IPS-NIHi11 (cell line): ENCODE measurements at regions not wholly inside any gene's neighbourhood (a gene's known extent, or its start where the extent isn't known, plus 50 kb on each side); places are given as distances from the start of the nearest gene placed in this dataset.

ENCODE experiments used
- DNase-seq: peaks from one replicate; pipeline ENCODE4 v3.0.0; 2012; ENCODE audit warnings: mixed read lengths, low spot score

DNA sequence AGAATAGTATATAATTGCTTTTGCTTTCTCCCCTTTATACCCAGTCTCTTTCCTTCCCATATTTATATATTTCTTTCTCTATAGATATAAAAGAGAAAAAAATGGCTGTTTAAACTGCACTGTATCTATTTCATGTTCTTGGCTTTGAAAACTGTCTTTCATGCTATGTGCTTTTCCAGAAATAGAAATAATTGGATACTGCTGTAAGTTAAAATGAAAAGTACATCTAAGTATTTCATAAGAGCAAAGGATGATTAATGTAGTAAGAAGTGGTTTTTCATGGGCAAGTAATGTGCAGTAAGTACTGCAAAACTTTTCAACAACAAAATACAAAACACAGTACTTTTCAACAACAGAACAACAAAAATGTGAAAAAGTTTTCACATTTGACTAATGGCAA lies 237.9 kb downstream of the SNCA start:
- DNase-seq = no peak

DNA sequence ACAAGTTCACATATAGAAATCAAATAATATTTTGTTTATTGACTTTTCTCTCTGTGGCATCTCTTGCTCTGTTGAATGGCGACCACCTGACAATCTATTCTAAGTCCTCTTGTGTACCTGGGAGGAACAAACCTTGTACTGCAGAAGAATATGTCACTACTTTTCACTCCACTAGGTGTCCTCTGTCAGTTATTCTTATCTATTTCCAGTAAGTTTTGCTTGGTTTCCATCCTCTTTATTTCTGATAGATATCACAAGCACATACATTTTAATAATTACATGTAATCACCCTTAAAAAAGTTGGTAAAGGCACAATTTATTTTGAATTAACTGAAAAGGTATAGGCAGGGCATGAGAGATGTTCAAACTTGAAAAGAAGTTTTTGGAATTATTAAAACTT lies 238.4 kb downstream of the SNCA start:
- no peak for DNase-seq

GRCh38 chr4:89595125-89595789 lies 241.7 kb downstream of the SNCA start:
- DNase-seq = no peak

GRCh38 chr4:89590128-89590527 lies 246.8 kb downstream of the SNCA start:
- DNase-seq = no peak

- no peak for DNase-seq
Measured at GRCh38 chr4:89588421-89588820, 248.5 kb downstream of the SNCA start.

DNA sequence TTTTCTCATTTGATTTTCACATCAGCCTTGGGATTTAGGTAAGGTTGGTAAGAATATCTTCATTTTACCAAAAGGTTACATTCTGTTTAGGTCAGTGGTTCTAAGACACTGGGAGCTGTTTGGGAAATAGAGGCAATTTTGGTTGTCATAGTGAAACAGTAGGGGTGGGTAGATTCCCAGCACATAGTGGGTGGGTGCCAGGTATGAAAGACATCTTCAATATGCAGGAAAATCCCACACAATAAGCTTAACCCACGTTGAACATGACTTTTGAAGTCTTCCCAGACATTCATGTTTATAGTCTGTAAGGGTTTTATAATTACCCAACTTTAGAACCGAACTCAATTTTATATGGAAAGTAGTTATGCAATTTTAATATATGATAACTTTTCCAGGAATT lies 249.6 kb downstream of the SNCA start:
- no peak for DNase-seq

- no peak for DNase-seq
Measured at GRCh38 chr4:89586864-89587263, 250.1 kb downstream of the SNCA start.

GRCh38 chr4:89586318-89586717 lies 250.6 kb downstream of the SNCA start:
- DNase-seq = no peak

DNA sequence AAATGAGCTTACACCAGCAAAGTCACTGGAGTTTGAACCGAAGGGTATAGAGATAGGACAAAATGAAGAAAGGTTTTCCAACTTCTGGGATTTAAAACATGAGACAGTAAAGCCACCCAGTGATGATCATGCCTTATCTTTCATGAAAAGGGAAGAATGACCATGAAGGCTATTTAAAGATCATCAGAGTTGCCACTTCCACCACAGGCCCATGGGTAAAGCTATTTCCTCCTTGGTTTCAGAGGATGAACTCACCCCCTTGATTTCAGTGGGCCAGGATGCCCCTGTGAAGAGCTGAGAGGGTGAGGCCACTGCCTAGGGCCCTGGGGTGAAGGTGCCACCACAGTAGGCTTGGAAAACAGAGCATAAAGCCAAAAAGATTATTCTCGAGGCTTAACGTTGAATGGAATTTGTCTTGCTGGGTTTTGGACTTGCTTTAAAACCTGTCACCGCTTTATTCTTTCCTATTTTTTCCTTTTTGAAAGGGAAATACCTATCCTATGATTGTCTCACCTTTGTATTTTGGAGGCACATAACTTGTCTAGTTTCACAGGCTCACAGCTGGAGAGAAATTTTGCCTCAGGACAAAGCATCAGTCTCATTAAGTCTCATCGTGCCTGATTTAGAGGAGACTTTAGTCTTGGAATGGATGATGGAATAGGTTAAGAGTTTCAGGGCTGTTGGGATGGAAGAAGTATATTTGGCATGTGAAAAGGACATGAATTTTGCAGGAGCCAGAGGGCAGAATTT lies 254.0 kb downstream of the SNCA start:
- DNase-seq = no peak

DNA sequence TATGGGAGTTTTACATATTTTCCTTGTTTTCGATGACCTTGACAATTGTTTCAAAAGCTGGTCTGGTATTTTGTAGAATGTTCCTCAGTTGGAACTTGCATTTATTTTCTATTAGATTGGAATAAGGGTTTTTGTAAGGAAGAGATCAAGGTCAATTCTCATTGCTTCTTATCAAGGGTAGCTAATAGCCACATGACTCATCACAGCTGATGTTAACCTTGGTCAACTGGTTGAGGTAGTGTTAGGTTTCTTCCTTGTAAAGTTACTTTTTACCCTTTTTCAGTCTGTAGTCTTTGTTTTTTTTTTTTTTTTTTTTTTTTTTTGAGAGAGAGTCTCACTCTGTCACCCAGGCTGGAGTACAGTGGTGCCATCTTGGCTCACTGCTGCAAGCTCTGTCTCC lies 257.2 kb downstream of the SNCA start:
- DNase-seq = no peak

DNA sequence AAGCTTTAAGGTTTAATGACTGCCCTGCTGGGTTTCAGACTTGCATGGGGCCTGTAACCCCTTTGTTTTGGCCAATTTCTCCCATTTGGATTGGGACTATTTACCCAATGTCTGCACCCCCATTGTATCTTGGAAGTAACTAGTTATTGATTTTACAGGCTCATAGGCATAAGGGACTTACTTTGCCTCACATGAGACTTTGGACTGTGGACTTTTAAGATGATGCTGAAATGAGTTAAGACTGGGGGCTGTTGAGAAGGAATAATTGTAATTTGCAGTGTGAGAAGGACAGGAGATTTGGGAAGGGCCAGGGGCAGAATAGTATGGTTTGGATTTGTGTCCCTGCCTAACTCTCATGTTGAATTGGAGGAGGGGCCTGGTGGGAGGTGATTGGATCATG lies 260.7 kb downstream of the SNCA start:
- no peak for DNase-seq

DNA sequence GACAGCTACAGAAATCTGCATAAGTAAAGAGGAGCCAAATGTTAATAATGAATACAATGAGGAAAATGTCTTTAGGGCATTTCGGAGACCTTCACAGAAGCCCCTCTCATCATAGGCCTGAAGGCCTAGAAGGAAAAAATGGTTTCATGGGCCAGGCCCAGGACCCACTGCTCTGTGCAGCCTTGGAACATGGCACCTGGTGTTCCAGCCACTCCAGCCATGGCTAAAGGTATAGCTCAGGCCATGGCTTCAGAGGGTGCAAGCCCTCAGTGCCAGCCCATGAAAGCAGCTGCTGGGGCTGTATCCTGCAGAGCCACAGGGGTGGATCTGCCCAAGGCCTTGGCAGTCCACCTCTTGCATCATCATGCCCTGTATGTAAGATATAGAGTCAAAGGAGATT lies 261.1 kb downstream of the SNCA start:
- no peak for DNase-seq

DNA sequence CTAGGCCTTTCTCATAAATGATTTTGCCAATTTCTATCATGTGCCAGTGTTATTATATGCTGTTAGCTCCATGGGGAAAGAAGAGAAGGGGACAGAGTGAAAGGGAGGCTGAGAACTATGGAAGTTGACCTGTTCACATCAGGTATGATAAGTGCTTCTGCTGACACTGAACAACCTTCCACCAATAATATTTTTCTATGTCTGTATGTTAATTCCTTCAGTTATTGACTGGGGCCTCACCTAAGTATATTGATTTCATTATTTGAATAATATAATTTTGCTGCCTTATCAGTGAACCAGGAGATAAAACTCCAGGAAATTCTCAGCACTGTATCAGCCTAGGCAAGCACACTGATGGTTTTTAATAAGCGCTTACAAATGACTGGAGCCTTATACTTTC lies 262.8 kb downstream of the SNCA start:
- DNase-seq = no peak

GRCh38 chr4:89573656-89574055 lies 263.3 kb downstream of the SNCA start:
- DNase-seq = no peak

GRCh38 chr4:89572224-89572858 lies 264.6 kb downstream of the SNCA start:
- no peak for DNase-seq

GRCh38 chr4:89570931-89571330 lies 263.3 kb upstream of the GPRIN3 start:
- no peak for DNase-seq

- no peak for DNase-seq
Measured at GRCh38 chr4:89567936-89568335, 260.3 kb upstream of the GPRIN3 start.

DNA sequence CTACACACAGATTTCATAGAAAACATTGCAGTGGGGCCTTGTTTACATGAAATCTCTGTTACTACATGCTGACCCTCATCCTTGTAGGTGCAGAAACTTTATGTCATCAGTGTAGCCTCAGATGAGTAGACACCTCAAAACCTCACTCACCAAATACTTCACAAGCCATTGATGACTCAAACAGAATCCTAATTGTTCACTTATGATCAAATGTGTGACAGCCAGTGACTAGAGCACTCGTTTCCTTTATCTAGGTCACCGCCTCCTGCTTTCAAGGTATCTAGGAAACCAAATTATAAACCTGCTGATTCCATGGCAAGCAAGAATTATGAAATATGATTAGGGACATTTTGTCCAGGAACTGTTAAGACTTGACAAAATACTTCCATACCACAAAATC lies 255.8 kb upstream of the GPRIN3 start:
- DNase-seq = no peak

- no peak for DNase-seq
Measured at GRCh38 chr4:89562746-89563145, 255.1 kb upstream of the GPRIN3 start.

- DNase-seq = no peak
Measured at GRCh38 chr4:89561048-89561447, 253.4 kb upstream of the GPRIN3 start.

GRCh38 chr4:89558147-89558546 lies 250.5 kb upstream of the GPRIN3 start:
- DNase-seq = no peak

DNA sequence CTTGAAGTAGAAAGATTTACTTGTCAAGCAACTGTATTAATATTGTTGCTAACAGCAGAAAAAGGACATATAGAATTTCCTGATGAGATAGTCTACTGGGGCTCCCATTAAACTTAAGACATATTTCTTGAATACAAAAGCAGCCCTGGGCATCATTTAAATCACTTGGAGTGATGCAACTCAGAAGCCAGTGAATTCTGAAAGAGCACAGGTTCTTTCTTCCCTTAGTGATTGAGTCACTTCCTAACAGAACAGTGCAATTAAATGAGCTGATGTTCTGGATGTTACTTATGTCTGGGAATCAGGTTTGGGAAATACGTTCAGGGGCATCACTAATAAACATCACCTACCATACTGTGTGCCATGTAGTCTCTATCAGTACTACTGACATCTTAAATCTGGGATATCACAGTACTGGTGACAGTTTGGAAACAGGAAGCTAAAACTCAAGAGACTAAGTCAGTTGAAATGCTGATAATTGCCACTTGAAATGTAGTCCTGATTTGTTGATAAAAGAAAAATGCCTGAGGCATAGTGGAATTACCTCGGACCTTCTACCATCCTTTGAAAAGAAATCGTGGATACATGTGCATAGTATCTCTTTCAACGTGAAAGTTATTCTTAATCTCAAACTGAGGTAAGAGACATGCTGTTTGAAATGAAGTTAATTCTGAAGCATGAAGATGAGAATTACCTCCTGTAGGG lies 249.2 kb upstream of the GPRIN3 start:
- DNase-seq = no peak

DNA sequence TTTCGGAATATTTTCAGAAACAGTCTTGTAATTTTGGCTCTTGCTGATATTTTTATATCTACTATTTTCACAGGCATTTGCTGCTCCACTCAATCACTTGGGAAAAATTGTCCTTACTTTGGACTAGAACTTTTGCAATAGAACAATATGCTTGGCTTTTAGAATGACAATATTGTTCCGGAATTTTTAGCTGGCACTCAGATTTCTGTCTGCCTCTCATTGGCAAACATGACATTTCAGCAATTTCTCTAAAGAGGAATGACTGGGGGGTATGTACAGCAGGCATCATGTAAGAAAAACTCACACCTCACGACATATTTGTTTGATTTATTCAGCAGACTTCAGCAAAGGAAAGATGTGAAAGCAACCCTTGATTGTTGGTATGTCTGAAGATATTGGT lies 243.6 kb upstream of the GPRIN3 start:
- no peak for DNase-seq
